Fibroblast of upper back skin (primary cell): ENCODE measurements at regions not wholly inside any gene's neighbourhood (a gene's known extent, or its start where the extent isn't known, plus 50 kb on each side); places are given as distances from the start of the nearest gene placed in this dataset.
"Not testable (repeated sequence)": the region's sequence is repeated elsewhere in the genome, so short reads cannot be mapped to it uniquely, and the experiment has no call there.

Experiments
- DNase-seq: peaks from one replicate; pipeline ENCODE4 v3.0.0-alpha.2; 2013

DNA sequence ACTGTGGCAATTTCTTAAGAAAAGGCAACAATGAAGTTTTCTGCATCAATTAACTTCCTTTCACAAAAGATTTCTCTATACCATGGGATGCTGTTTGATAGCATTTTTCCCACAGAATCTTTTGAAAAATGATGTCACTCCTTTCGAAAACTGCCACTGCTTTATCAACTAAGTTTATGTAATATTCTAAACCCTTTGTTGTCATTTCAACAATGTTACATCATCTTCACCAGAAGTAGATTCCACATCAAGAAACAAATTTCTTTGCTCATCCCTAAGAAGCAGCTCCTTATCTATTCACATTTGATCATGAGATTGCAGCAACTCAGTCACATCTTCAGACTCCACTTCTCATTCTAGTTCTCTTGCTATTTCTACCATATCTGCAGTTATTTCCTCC is 116.1 kb upstream of the KCND3 start:
- no peak for DNase-seq

DNA sequence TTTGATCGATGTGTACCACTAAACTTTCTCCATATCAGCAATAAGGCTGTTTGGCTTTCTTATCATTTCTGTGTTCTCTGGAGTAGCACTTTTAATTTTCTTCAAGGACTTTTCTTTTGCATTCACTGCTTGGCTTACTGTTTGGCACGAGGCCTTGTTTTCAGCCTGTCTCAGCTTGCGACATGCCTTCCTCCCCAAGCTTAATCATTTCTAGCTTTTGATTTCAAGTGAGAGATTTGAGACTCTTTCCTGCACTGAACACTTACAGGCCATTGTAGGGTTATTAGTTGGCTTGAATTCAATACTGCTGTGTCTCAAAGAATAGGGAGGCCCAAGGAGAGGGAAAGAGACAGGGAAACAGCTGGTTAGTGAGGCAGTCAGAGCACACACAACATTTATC is 120.6 kb upstream of the KCND3 start:
- DNase-seq, result no peak

DNA sequence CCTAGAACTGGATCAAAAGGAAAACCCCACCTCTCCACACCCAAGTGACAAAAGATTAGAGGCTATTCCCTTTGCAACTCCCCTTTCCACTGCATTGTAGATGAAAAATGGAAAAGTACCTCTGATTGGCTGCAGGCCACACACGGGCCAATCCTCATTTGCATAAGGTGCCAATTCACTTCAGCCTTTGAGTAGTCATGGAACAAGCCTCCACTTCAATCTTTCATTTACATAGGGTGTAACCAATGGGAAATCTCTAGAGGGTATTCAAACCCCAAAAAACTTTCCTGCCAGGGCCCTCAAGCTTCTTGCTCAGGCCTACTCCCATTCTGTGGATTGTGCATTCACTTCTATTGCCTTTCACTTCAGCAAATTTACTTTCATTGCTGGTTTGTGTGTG is 122.3 kb upstream of the KCND3 start:
- DNase-seq, result no peak

DNA sequence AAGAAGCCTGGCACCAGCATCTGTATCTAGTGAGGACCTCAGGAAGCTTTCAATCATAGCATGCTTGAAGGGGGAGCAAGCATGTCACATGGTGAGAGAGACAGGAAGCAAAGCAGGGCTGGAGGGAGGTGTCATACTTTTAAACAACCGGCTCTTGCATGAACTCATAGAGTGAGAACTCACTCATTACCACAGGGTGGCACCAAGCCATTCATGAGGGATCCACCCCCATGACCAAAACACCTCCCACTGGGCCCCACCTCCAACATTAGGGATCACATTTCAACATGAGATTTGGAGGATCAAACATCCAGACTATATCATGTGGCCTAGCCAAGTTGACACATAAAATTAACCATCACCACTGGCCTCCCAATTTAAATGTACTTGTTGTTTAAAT is 125.1 kb upstream of the KCND3 start:
- no peak for DNase-seq

DNA sequence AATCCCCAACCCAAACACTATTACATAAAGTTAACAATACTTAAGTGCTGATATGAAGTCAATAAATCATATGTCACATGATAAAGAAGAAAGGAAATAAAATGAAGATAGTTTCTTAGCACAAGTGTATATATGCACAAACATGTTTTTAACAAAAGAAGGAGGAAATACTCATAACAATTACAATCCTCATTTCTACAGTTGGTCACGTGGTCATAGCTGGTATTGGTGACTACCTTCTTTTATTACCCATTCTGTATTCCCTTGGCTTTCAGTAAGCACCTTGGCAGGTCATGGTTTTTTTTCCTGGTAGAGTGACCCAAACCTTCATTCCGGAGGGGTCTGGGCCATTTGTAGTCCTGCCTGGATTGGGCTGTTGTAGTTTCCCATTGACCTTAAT is 137.1 kb upstream of the KCND3 start:
- DNase-seq, result no peak

DNA sequence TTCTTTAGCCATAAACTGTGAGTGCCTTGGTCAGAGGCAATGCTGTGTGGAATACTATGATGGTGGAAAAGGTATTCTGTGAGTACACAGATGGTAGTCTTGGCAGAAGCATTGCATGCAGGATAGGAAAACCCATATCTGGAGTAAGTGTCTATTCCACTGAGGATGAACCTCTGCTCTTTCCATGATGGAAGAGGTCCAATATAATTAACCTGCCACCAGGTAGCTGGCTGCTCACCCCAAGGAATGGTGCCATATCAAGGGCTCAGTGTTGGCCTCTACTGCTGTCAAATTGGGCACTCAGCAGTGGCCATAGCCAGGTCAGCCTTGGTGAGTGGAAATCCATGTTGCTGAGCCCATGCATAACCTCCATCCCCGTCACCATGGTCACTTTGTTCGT is 138.1 kb upstream of the KCND3 start:
- DNase-seq, result not testable (repeated sequence)

DNA sequence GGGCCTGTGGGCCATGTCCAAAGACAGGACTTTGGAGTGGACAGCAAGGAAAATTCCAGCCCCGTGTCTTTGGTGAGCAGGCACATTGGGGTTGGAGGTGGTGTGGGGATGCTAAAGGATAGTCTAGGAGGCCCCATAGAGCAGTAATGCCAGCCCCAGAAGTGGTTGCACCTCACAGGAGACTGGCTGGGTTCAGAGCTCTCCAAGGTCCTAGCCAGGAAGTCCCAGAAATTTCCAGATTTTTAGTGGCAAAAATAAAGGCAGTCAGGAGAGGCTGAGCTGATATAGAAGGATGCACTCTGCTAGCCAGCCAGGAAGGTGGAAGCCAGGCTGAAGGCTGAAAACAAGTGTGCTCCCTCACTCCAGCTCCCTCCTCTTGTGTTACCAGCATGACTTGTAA is 144.0 kb upstream of the KCND3 start:
- DNase-seq, result no peak

DNA sequence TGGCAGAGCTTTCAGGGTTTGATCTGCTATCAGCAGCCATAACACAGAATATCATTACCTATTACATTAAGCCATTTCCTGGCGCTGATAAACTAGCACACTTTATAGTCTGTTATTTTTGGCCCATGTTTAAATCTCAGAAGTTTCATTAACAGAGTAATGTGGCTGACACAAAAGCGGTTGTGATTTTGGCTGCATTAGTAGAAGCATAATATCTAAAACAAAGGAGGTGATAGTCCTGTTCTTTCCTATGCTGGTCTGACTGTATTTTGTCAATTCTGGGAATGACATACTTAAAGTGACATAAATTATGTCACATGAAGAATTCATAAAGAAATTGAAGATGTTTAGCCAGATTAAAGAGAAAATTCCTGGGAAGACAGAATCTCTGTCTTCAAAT is 151.3 kb upstream of the KCND3 start:
- DNase-seq, result no peak

DNA sequence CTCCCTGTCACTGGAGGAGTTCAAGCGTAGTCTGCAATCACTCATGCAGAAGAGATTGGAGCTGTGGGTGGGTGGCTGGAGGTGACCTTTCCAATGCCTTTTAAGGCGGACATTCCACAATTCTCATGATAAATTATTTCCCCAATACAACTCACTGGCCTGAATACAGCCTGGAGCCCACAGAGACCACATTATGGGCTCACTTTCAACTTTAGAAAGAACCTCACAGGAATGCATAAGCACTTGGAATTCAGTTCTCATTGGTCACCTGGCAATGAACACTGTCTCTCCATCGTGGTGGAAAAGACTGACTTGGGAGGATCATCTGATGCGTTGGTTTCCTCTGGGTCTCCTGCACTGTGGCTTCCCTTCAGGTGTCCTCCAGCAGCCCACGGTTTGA is 151.8 kb upstream of the KCND3 start:
- no peak for DNase-seq

DNA sequence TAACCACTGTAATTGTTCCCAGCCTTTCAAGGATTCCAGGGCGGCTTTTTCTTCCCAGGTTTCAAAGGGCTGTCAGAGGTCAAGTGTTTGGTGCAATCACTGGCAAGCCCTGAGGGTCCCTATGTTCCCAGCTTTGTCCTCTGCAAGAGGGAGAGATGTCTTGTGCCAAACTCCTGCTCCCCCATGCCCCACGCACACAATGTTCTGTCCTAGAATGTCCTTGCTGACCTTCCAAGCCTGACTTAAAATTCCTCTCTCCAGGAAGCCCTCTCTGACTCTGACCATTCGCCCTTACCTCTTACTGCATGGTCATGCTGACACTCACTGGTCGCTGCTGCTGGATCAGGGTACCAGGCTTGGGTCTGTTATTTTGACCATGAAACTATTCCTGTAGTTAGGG is 152.5 kb upstream of the KCND3 start:
- DNase-seq, result no peak

DNA sequence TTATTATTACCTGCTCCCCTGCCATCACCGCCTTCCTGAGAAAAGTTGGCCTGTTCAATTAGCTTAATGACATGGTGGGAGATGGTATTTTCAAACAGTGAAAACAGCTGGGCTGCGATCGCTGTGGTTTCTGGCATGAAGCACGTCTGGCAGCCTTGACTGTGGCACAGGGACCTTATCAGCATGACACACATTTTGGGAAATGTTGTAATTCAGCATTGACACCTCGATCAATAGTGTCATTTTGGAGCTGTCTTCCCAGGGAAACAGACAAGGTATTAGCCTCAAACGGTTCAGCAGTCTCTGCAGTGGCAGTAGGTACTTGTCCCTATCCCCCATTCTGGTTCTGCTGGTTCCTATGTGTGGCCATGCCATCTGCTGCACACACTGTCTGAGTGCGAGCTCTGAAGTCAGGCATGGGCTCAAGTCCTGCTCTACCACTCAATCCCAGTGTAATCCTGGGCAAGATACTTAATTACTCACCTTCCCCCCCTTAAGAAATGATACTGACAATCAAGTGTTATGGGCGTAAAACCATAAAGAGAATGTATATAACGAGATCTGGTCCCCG is 154.5 kb upstream of the KCND3 start:
- no peak for DNase-seq

DNA sequence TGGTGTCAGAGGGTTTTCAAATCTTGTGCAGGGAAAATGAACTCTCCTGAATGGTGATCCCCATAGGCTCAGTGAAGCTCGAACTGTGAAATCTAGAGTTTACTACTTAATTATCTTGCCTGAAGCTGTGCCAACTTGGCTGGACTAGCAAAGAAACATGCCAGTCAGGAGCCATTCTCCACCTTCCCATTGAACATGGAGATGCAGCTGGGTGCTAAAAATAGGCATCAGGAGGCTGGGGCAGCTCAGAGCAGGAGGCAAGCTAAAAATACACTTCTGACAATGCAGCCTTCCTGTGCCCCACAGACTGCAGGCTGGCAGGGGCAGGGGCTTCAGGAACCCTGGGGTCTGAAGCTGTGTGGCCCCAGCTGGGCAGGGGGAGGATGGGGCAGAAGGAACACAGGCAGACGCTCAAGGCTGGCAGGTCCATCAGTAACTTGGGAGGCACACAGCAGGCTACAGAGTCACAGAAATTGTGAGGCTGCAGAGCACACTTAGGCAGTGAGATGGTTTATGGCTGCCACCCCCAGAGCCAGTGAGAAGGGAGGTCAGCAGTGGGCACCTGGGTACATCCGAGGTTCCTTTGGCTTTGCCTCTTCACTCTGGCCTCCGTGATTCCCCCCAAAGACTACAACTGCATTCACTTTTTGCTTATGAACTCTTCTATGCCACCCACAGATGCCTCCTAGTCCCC is 155.4 kb upstream of the KCND3 start:
- DNase-seq, result no peak

DNA sequence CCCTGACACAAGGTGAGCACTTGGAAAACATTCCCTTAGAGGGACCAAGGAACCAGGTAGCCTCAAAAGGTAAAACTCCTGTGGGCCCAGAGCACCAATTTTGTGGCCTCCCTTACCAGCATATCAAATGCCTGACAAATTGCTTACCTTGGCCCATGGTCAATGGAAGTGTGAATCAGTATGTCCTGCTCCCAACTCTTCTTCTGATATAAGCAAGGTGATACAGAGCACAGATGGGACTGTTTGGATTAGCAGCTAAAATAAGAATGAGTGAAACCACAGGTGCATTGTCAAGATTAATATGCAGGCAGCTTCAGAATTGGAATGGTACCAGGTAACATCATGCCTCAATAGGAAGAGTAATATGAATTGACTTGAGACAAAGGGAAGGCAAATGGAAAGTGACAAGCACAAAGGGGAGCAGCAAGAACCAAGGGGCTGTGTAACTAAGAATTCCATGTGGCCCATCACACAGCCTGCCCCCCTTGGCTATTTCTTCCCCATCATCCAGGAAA is 156.8 kb upstream of the KCND3 start:
- DNase-seq, result no peak

DNA sequence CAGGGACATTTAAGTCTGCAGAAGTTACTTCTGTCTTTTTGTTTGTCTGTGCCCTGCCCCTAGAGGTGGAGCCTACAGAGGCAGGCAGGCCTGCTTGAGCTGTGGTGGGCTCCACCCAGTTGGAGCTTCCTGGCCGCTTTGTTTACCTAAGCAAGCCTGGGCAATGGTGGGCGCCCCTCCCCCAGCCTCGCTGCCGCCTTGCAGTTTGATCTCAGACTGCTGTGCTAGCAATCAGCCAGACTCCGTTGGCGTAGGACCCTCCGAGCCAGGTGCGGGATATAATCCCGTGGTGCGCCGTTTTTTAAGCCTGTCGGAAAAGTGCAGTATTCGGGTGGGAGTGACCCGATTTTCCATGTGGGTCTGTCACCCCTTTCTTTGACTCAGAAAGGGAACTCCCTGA is 170.7 kb upstream of the KCND3 start:
- not testable (repeated sequence) for DNase-seq

DNA sequence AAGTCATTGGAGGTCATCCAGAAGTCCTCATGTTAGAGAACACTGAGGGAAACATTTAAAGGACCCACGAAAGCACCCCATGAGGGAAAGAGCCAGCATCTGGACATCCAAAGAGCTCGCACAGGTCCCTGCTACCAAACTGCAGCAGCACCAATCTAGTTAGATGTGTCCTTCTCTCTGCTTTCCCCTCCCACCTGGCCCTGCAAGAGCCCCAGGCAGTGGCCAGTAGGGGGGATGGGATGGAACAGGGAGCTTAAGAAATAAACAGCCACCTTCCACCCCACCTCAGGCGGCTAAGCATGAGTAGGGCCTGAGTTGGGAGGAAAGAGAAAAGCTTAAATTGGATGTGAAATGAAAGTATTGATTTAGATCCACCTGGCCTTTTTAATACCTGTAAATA is 175.9 kb upstream of the KCND3 start:
- no peak for DNase-seq

DNA sequence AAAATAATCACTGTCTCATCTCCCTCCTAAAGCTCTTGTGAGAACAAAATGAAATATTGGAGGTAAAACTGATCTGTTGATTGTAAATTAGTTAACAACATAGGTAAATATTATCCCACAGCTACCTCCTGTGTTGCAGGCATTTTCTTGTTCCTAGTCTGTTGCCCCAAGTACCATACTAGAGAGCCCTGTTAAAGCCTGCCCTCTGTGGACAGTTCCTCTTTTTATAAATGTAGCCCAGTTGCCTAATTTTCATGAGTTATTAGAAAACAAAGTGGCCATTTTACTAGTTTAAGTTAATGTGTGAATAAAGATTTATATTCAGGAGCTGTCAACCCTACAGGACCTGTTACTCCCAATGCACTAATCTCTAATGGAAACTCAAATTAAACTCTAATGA is 180.0 kb upstream of the KCND3 start:
- no peak for DNase-seq

DNA sequence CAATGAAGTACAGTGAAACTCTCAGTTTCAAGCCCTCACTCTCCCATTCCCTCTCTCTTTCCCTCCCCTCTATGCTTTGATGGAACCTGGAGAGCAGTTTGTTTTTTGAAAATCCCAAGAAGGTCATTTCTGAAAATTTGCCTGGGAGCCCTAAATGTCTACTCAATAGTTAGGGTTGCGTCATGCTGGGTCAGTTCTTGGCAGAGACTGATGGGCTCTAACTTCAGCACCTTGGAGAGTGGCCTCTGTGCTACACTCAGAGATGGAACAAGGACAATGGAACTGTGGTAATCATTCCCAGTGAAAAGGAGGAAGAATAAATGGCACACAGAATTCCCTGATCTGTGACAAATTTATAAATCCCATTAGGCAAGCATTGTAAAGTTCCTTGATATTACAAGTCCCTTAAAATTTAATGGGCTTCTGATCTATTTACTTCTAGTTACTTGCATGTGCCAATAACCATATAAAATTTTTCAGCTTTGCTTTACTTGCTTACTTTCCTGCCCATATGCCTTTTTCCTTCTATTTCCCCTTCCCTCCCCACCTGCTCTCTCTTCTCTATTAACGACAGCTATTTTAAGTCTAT is 182.9 kb upstream of the KCND3 start:
- peak; percentile 32 for DNase-seq

DNA sequence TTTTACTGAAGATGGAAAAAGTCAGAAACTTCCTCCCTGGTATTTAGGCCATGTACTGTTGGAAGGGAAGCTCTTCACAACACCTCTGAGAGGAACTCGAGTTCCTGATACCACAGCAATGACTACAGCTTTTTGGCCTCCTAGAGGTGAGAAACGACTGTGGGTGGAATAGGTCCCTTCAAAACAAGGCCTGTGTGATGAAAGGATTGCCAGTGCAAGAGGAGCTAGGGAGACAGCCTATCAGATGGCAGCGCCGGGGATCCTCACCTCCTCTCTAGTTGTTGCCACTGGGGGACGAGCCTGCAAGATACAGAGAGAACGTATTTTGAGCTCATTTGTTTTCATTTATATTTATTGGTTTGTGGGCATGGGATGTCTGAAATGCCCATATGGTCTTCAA is 187.8 kb upstream of the KCND3 start:
- DNase-seq, result no peak

DNA sequence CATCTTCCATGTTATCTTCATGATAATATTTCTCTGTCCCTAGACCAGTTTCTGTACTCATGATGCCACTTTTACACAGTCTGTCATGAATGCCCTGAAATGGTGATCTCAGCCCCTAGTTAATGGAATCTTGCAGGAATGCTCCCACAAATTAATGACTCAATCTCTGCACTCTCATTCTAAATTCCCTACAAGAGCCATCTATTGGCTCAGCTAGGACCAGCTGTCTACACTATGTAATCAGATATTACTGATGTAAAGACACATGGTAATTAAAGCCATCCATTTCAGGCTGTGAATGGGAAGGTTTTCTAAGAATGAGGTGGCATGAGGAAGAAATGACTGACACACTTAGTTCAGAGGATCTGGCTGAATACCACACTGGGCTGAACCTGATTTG is 199.1 kb upstream of the KCND3 start:
- no peak for DNase-seq

DNA sequence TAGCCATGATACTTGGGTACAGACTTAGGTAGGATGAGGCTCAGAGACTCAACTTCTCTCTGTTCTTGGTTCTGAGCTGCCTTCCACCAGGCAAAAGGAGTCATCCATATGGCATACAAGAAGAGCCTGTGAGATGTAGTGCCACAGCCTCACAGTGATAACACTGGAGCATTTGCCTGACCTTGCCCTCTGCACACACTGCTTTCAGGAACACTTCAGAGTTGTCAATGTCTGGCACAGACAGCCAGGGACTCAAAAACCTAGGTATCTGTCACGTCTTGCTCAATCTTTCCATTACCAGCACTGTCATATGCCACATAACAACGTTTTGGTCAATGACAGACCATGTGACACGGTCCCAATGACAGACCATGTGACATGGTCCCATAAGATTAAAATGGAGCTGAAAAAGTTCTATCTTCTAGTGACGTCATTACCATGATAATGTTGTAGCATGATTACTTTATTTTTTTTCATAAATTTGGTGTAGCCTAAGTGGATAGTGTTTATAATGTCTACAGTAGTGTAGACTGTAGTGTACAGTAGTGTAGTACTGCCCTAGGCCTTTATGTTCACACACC is 199.9 kb upstream of the CTTNBP2NL start:
- DNase-seq, result no peak

DNA sequence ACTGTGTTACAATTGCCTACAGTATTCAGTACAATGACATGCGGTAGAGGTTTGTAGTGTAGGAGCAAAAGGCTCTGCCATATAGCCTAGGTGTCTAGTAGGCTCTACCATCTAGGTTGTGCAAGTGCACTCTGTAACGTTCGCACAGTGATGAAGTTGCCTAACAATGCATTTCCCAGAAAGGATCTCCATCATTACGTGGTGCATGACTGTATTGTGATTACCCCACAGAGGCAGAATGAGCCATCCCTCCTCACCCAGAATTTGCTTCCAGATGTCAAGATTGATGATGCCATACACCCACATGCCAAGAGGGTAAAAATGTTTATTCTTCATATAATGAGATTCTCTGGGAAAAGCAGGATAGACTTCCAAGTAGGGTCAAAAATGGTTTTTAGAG is 199.3 kb upstream of the CTTNBP2NL start:
- no peak for DNase-seq

DNA sequence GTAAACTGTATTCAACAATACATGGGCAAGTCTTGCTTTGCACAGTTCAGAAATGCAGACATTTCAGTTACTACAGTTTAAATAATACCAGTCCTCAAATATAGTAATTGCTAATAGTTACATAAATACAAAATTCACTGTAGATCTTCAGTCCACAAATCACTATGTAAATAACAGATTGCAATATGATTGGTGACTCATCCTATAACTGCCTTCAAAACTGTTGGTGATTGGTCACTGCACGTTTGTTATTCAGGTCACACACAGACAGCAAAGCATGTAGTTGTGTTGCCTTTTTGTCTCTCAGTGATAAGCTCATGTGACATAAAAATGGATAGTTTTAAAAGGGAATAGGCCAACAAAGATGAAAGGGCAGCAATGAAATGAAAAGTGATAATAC is 186.5 kb upstream of the CTTNBP2NL start:
- DNase-seq, result no peak

DNA sequence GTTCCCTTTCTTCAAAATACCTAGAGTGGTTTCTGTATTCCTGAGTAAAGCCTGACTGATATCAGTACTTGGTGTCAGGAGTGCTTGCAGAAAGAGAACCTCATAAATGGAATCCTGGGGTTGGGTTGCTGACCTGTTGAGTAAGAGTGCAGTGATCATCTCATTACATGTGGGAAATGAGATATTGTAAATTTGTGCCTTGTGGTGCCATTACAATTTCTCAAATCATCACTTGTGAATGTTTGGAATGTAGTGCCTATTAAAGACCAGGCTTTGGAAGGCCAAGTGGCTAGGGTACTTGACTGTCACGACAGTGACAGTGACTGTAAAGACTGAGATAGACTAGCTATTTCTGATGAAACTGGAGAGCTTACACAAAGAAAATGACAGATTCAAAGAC is 176.7 kb upstream of the CTTNBP2NL start:
- no peak for DNase-seq

DNA sequence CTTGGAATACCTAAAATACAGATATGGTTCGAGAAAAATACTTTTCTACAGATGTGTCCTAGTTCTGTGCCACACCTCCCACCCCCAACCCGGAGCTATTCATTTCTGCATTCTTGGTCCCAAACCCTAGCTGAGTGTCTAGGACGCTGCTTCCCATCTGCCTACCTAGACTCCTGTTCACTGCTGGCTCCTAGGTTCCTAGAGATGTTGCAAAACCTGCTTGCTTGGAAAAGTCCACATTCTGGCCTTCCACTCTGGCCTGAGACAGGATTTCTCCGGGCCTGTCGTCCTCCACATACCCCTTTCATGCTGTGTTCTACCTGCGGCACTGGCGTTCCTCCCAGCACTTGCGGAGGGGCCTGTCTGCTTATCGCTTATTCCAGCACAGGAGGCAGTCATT is 165.8 kb upstream of the CTTNBP2NL start:
- DNase-seq, result no peak
